Stimulated activated CD8-positive, alpha-beta memory T cell treated with anti-CD3 and anti-CD28 coated beads, Interleukin-4, amount 100 ng/mL, for 48 hours (primary cell): ENCODE measurements at regions not wholly inside any gene's neighbourhood (a gene's known extent, or its start where the extent isn't known, plus 50 kb on each side); places are given as distances from the start of the nearest gene placed in this dataset.

Source experiments
- DNase-seq: peaks from one replicate; pipeline ENCODE4 v3.0.0-alpha.2; 2020

DNA sequence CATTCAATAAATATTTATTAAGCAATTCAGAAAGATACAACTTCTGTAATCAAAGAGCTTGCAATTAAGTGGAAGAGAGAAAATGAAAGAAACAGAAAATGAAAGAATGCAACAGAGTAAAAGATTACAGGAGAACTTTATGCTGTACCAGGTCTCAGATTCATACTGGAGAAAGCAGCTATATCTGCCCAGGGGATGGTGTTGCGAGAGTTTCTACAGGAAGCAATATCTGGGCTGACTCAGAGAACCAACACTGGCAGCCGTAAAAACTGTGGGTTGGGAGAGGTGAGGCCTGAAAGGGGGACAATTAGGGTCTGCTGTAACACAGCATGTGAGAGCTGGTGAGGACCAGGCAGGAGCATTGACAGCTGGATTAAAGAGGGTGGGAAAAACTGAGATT is 256.7 kb upstream of the TCF21 start:
- no peak for DNase-seq

GRCh38 chr6:133632906-133633305 is 256.0 kb upstream of the TCF21 start:
- no peak for DNase-seq

DNA sequence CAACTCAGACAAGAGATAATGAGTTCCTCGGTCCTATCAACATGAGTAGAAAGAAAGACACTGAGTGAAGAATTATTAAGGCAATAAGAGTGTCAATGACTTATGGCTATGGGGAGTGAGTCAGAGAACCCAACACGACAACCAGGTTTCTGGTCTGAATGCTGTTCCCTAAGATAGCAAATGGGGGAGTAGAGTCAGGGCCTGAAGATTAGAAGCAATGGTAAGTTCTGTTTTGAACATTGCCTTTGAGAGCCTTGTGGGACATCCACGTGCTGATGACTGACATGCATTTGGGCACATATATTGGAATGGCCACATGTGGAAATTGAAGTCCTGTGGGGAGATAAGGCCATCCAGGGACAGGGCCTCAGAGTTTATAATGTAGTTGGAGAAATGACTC is 254.4 kb upstream of the TCF21 start:
- no peak for DNase-seq

GRCh38 chr6:133635447-133635846 is 253.5 kb upstream of the TCF21 start:
- no peak for DNase-seq

- DNase-seq: no peak
Observed at GRCh38 chr6:133637436-133637835, 251.5 kb upstream of the TCF21 start.

GRCh38 chr6:133637874-133638273 is 251.0 kb upstream of the TCF21 start:
- DNase-seq: no peak

DNA sequence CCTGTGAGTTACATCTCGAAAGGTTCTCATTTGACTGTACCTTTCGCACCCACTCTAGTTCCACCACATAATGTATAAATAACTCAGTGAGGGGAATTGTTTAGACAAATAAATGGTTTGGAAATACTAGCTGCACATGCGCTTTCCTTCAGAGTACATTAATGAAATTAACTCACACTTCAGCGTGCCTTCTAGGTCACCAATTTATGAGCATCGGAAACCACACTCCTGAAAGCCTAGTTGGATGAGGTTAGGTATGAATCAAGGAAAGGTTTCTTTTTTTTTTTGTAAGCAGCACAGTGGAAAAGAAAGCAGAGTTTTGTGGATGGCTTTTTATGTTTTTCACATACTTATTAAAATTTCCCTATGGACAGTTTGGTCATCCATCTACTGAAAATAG is 247.8 kb upstream of the TCF21 start:
- DNase-seq: no peak

GRCh38 chr6:133644548-133644891 is 244.4 kb upstream of the TCF21 start:
- no peak for DNase-seq

GRCh38 chr6:133644892-133645619 is 243.9 kb upstream of the TCF21 start:
- no peak for DNase-seq

GRCh38 chr6:133645966-133646740 is 242.8 kb upstream of the TCF21 start:
- DNase-seq: no peak

DNA sequence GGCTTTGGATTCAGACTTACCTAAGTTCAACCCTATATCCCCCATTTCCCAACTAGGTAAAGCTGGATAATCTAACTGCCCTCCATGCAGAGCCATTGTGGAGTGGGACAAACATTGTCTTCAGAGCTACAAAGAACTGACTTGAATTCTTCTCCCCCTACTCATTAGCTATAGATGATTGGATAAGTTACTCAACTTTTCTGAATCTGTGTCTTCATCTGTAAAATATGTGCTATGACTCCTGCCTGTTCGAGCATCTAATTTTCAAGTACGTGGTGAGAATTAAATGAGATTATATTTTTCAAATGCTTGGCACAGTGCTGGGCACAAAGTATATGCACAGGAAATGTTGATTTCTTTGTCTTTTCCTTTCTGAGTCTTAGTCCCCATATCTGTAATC is 240.3 kb upstream of the TCF21 start:
- no peak for DNase-seq

DNA sequence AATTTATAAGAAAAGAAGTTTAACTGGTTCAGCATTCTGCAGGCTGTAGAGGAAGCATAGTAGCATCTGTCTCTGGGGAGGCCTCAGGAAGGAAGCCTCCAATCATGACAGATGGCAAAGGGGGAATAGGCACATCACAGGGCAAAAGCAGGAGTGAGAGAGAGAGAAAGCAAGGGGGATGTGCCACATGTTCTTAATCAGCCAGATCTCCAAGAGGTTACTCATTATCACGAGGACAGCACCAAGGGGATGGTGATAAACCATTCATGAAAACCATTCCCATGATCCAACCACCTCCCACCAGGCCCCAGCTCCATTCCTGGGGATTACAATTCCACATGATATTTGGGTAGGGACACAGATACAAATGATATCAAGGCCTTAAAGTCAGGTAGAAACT is 217.5 kb upstream of the TCF21 start:
- DNase-seq: no peak

GRCh38 chr6:133673056-133673455 is 215.9 kb upstream of the TCF21 start:
- DNase-seq: no peak

GRCh38 chr6:133674661-133675060 is 214.3 kb upstream of the TCF21 start:
- no peak for DNase-seq

GRCh38 chr6:133680994-133681393 is 207.9 kb upstream of the TCF21 start:
- no peak for DNase-seq

- no peak for DNase-seq
Observed at GRCh38 chr6:133681891-133682290, 207.0 kb upstream of the TCF21 start.

DNA sequence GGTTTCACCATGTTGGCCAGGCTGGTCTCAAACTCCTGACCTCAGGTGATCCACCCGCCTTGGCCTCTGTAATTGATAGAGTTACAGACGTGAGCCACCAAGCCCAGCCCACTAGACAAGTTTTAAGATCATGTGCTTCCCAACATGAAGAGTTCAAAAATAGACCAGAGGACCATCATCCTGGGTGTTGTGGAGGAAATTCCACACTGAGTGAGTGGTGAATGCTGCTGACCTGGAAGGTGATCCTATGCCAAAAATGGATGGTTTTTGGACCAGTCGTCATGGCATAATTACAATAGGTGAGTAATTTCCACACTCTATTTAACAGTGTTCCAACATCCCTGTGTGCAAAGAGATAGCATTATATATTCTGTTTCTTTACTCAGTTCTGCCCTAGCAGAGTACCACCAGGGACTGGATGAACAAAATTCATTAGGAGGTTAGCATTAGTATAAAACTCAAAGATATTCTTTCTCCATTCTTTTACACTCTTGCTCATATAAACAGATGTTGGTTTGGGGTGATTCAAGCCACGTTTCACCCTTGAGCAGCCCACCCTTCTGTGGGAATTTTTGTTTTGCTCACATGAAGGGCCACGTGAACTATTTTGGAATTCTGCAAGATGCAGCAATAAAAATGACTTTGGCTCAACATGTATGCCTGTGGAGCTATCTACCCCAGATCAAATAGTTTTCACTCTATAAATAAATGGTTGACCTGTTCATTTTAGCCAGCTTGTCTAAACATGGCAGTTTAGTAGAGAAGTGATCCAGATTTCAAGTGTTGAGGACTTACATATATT is 206.2 kb upstream of the TCF21 start:
- no peak for DNase-seq

GRCh38 chr6:133683308-133683580 is 205.7 kb upstream of the TCF21 start:
- DNase-seq: no peak

GRCh38 chr6:133683606-133684005 is 205.3 kb upstream of the TCF21 start:
- no peak for DNase-seq

DNA sequence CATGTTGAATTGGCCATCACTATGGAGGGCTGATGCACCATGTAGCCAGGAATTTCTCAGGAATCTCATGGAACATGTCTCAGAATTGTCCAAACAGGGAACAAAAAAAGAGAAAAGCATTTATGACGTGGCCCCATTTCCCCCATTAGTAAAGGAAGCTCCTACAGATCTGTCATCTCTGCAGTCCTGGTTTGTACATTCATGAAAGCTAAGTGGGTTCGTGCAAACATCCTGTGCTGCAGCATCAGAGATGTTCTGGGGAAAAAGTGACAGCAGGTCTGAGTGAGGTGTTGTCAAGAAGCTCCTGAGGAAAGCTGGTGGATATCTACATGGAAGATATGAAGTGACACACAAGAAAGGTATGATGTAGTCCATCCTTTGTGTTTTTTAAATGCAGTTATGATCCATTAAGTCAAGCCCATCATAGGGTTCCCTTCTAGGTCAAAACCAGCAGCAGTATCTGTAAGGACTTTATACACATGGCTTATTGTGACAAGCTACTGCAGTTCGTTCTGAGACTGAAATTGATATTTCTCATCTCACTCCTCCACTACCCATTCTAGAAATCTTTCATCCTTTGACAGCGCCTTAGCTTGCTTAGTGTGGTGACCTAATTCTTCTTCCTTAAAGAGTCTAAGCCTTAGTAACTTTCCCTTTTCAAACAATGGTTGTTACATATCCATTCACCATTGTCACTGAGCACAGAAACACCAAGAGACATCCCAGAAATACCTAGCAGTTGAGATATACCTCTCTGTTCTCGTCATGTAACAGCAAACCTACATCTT is 200.0 kb upstream of the TCF21 start:
- DNase-seq: no peak

- DNase-seq: no peak
Observed at GRCh38 chr6:133689863-133690262, 199.1 kb upstream of the TCF21 start.

- DNase-seq: no peak
Observed at GRCh38 chr6:133693565-133693964, 195.3 kb upstream of the TCF21 start.

DNA sequence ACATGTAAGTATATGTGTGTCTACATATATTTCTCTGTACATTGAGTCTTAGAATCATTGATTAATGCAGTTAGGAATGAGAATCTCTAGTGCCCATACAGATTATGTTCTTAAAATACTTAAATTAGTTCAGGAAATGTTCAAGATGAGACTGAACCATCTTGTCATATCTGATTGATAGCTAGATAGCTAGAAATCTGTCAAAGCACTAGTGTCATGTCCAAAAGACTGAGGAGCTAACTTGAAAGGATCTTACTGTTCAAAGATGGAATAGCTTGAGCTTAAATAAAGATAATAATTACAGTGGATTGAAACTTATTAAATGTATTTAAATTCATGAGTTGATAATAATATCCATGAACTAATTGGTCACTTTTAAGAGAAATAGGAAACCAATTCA is 191.7 kb upstream of the TCF21 start:
- no peak for DNase-seq
